AG09319 (cell line): ENCODE measurements at regions not wholly inside any gene's neighbourhood (a gene's known extent, or its start where the extent isn't known, plus 50 kb on each side); places are given as distances from the start of the nearest gene placed in this dataset.

Experiments
- DNase-seq: peaks from one replicate; pipeline ENCODE4 v3.0.0-alpha.2; 2010; ENCODE audit warnings: low read depth; ENCODE audit errors: extremely low read depth
- TF ChIP-seq, protein P1 (sequence below): IDR thresholded peaks from 2 replicates; pipeline ENCODE4 v1.5.1; 2011; ENCODE audit warnings: low read depth, mild to moderate bottlenecking, inconsistent platforms, low read length, moderate library complexity

DNA sequence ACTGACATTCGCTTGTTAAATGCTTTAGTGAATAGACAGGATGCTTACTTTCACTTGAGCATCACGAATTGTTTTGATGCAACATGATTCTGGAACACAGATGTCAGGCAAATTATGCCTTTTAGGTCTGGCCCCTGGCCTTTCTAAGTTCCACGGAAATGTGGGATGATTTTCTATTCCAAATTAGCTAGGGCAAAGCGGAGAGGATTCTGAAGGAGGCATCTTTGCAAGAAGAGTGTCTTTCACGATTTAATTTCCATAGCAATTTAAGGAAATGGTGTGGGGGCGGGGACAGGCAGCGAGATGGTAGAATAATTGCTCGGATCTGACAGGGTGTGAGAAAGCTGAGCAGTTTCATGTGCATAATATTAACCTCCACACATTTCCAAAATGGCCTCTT is 238.5 kb upstream of the KCNMB2 start:
- DNase-seq = no peak
- TF ChIP-seq, protein P1, sequence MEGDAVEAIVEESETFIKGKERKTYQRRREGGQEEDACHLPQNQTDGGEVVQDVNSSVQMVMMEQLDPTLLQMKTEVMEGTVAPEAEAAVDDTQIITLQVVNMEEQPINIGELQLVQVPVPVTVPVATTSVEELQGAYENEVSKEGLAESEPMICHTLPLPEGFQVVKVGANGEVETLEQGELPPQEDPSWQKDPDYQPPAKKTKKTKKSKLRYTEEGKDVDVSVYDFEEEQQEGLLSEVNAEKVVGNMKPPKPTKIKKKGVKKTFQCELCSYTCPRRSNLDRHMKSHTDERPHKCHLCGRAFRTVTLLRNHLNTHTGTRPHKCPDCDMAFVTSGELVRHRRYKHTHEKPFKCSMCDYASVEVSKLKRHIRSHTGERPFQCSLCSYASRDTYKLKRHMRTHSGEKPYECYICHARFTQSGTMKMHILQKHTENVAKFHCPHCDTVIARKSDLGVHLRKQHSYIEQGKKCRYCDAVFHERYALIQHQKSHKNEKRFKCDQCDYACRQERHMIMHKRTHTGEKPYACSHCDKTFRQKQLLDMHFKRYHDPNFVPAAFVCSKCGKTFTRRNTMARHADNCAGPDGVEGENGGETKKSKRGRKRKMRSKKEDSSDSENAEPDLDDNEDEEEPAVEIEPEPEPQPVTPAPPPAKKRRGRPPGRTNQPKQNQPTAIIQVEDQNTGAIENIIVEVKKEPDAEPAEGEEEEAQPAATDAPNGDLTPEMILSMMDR = no peak

DNA sequence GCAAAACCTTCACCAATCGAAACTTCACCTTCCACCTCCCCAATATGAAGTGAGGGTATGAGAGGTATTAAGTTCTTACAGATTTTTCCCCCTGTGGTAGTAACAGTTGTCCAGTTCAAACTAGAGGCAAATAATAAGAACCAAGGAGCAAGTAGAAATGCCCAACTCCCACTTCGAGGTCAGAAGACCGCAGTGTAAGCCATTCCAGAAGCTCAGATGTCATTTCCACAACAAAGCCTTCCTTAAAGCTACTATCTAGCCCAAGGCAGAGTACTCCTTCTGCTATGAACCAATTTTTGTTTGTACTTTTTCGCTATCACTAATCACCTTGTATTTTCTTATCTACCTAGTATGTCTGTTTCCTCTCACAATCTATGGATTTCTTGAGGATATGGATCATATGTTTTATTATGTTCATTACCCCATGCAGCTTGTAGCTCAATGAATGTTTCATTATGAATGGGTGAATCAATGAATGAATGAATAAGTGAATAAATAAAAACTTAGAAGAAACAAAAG is 235.7 kb upstream of the KCNMB2 start:
- DNase-seq = no peak
- TF ChIP-seq, protein P1 = no peak

- TF ChIP-seq, protein P1 = no peak
- DNase-seq = no peak
These were observed 233.0 kb upstream of the KCNMB2 start for GRCh38 chr3:178302966-178303930.

GRCh38 chr3:178304758-178305467 is 231.3 kb upstream of the KCNMB2 start:
- TF ChIP-seq, protein P1 = no peak
- no peak for DNase-seq

DNA sequence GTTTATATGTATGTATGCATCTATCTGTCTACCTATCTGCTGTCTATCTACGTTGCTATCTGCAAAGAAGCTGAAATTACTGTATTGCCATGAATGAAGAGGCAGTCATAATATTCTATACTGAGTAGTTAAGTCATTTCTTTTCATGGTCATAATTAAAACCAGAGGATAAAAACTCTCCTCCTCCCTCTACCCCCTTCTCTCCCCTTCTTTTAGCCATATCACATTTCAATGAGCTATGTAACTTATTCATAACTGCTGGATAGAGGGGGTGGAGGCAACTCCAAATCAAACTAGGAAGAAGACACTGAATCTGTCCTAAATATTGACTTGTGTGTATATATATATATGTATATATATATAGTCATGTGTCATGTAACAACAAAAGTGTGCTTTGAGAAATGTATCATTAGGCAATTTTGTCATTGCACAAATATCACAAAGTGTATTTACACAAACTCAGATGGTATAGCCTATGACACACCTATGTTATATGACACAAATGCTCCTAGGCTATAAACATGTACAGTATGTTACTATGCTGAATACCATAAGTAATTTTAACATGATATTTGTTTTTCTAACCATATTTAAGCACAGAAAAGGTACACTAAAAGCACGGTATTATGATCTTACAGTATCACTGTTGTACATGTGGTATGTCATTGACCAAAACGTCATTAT is 229.7 kb upstream of the KCNMB2 start:
- TF ChIP-seq, protein P1 = no peak
- DNase-seq = no peak

- TF ChIP-seq, protein P1 = no peak
- DNase-seq = no peak
These were observed 227.5 kb upstream of the KCNMB2 start for GRCh38 chr3:178308771-178309170.
